ENCODE measurements at regions not wholly inside any gene's neighbourhood (a gene's known extent, or its start where the extent isn't known, plus 50 kb on each side); places are given as distances from the start of the nearest gene placed in this dataset.

DNA sequence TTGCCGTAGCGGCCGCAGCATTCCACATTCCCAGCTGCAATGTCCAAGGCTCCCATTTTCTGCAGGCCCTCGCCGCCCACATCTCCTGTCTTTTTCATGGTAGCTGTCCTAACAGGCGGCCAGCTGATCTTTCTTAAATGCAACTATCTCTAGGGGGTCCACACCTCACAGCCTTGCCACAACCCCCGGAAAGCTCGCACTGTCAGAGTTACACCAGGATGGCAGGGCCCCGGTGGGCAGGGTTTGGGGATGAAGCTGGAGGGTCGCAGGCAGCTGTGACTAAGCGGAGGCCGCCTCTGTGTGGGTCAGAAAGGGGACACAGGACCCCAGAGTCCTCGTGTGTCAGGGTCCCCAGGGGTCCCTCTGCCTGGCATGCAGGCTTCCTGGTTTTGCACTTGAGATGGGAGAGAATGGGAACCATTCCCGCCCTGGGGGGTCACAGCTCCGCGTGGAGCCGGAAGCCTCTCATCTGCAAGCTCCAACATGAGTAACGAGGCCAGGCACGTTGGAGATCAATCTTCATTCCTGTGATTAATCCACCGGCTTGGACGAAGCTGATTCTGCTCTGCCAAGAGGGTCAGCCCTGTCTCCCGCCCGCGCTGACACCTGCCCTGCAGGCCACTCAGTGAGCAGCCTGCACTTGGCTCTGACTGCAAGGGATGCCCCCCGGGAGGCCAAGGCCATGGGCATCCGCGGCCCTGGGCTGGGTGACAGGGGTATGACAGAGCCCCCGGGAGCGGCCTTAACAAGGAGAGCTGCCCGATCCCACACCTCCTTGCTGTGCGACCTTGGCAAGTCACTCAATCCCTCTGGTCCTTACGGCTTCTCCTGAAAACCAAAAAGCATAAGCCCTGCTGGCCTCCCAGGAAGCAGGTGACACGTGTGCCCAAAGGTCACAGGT is 97.9 kb downstream of the ADRA2C start:
- no peaks in the 10 kb centered on the region for H3K9me3 ChIP-seq (ENCODE audit: control insufficient read depth, low read depth, low read length)
- no peak overlapping the region for H2AFZ ChIP-seq (ENCODE audit: control insufficient read depth, low read length)
- TF ChIP-seq, protein P1, sequence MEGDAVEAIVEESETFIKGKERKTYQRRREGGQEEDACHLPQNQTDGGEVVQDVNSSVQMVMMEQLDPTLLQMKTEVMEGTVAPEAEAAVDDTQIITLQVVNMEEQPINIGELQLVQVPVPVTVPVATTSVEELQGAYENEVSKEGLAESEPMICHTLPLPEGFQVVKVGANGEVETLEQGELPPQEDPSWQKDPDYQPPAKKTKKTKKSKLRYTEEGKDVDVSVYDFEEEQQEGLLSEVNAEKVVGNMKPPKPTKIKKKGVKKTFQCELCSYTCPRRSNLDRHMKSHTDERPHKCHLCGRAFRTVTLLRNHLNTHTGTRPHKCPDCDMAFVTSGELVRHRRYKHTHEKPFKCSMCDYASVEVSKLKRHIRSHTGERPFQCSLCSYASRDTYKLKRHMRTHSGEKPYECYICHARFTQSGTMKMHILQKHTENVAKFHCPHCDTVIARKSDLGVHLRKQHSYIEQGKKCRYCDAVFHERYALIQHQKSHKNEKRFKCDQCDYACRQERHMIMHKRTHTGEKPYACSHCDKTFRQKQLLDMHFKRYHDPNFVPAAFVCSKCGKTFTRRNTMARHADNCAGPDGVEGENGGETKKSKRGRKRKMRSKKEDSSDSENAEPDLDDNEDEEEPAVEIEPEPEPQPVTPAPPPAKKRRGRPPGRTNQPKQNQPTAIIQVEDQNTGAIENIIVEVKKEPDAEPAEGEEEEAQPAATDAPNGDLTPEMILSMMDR (optimal IDR thresholded peaks at IDR 0.05 in 1 of 3, IDR thresholded peaks at IDR 0.05 in 1 of 3, conservative IDR thresholded peaks at IDR 0.05 in 1 of 3; ENCODE audit: extremely low read depth in 1 of 3, insufficient read depth in 2 of 3, low read length in 3 of 3): no peak
- no peak for TF ChIP-seq EZH2 (IDR thresholded peaks at IDR 0.05; ENCODE audit: low read length)
- H3K36me3 ChIP-seq (ENCODE audit: control insufficient read depth in 2 of 2, extremely low read depth in 1 of 2, insufficient read depth in 2 of 2, low read length in 2 of 2): no peaks in the 10 kb centered on the region
- H3K9me1 ChIP-seq (ENCODE audit: control insufficient read depth, extremely low read depth, insufficient read depth, low read length): no peaks in the 10 kb centered on the region
- no peak overlapping the region for H3K27ac ChIP-seq (ENCODE audit: control insufficient read depth, insufficient read depth, low read length)
- H3K4me1 ChIP-seq (ENCODE audit: control insufficient read depth, extremely low read depth, insufficient read depth, low read length): no peaks in the 10 kb centered on the region
- H3K4me3 ChIP-seq (ENCODE audit: control insufficient read depth in 2 of 3, extremely low read depth in 1 of 3, insufficient read depth in 2 of 3, low read depth in 1 of 3, low read length in 3 of 3): no peak overlapping the region
- H3K27me3 ChIP-seq (ENCODE audit: control insufficient read depth, extremely low read depth, insufficient read depth, low read length): peaks cover 6% of the 10 kb centered on the region
- H3K9ac ChIP-seq (ENCODE audit: control insufficient read depth, extremely low read depth, insufficient read depth, low read length): no peak overlapping the region
- H4K20me1 ChIP-seq (ENCODE audit: control insufficient read depth, extremely low read depth, insufficient read depth, low read length): no peaks in the 10 kb centered on the region
- no peak overlapping the region for H3K4me2 ChIP-seq (ENCODE audit: control insufficient read depth, extremely low read depth, insufficient read depth, low read depth, low read length)
- H3K79me2 ChIP-seq (ENCODE audit: control insufficient read depth, insufficient read depth, low read length): no peaks in the 10 kb centered on the region
- DNase-seq (ENCODE audit: low read depth, low spot score) (no peak), FAIRE-seq (no peak)
- dilution Hi-C loops (cut with MboI; ENCODE audit: extremely low pct_ligation_motif_present, low sequenced_read_pairs): no loop called here

DNA sequence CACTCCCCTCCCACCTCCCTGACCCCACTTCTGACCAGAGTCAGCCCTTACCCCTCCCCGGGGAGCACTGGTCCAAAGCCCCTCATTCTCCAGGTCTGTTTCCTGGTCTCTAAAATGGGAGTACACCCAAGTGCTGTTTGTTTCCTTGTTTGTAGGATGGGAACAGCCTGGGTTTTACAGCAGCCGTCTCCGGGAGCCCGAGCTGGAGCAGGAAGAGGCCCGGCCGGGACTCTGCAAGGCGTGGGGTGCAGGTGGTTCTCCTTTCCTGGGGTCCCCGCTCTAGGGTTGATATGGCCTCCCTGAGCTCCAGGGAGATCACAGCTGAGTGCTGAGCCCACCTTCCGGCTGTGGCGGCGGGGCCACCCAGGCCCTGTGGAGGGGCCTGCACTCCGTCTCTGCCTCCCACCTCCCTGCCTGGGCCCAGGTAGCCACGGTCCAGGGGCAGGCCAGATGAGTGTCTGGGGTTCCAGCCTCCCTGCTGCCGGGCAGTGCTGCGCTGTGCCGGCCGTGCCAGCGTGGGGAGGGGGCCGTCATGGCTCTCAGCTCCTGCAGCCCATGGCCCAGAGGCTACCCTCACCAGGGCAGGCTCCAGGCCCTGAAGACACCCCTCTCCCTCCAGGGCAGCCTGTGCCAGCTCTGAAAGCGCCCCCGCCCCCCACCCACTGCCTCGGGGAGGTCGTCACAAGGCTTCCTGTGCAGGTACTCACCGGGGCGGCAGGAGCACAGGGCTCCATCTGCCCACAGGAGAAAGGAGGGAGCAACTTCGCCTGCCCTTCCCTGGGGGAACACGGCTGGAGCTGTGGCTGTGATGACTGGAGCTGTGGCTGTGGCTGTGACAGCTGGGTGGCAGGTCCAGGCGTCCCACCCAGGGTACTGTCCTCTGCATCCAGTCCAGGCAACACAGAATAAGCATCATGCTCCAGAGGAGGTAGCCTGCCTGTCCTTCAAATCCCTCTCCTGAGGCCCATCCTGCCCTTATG is 98.8 kb downstream of the ADRA2C start:
- Histone ChIP-seq H3K27ac (ENCODE audit: control insufficient read depth, insufficient read depth, low read length) (no peak overlapping the region), H3K36me3 (ENCODE audit: control insufficient read depth in 2 of 2, extremely low read depth in 1 of 2, insufficient read depth in 2 of 2, low read length in 2 of 2) (no peaks in the 10 kb centered on the region), H2AFZ (ENCODE audit: control insufficient read depth, low read length) (no peak overlapping the region), H3K79me2 (ENCODE audit: control insufficient read depth, insufficient read depth, low read length) (no peaks in the 10 kb centered on the region), H4K20me1 (ENCODE audit: control insufficient read depth, extremely low read depth, insufficient read depth, low read length) (no peaks in the 10 kb centered on the region), H3K4me2 (ENCODE audit: control insufficient read depth, extremely low read depth, insufficient read depth, low read depth, low read length) (no peak overlapping the region), H3K9ac (ENCODE audit: control insufficient read depth, extremely low read depth, insufficient read depth, low read length) (no peak overlapping the region), H3K27me3 (ENCODE audit: control insufficient read depth, extremely low read depth, insufficient read depth, low read length) (peaks cover 6% of the 10 kb centered on the region), H3K9me3 (ENCODE audit: control insufficient read depth, low read depth, low read length) (no peaks in the 10 kb centered on the region), H3K4me1 (ENCODE audit: control insufficient read depth, extremely low read depth, insufficient read depth, low read length) (no peaks in the 10 kb centered on the region), H3K4me3 (ENCODE audit: control insufficient read depth in 2 of 3, extremely low read depth in 1 of 3, insufficient read depth in 2 of 3, low read depth in 1 of 3, low read length in 3 of 3) (no peak overlapping the region), H3K9me1 (ENCODE audit: control insufficient read depth, extremely low read depth, insufficient read depth, low read length) (no peaks in the 10 kb centered on the region)
- dilution Hi-C loops (cut with MboI; ENCODE audit: extremely low pct_ligation_motif_present, low sequenced_read_pairs): no loop called here
- FAIRE-seq: no peak
- DNase-seq (ENCODE audit: low read depth, low spot score): no peak
- TF ChIP-seq, protein P1 (optimal IDR thresholded peaks at IDR 0.05 in 1 of 3, IDR thresholded peaks at IDR 0.05 in 1 of 3, conservative IDR thresholded peaks at IDR 0.05 in 1 of 3; ENCODE audit: extremely low read depth in 1 of 3, insufficient read depth in 2 of 3, low read length in 3 of 3): no peak
- no peak for TF ChIP-seq EZH2 (IDR thresholded peaks at IDR 0.05; ENCODE audit: low read length)
